GM12892 (cell line): ENCODE measurements at regions not wholly inside any gene's neighbourhood (a gene's known extent, or its start where the extent isn't known, plus 50 kb on each side); places are given as distances from the start of the nearest gene placed in this dataset.

Source experiments
- POLR2A ChIP-seq: IDR thresholded peaks from 2 replicates; pipeline ENCODE4 v1.6.1; 2011; ENCODE audit warnings: low read depth, low read length, control low read depth
- POLR2AphosphoS5 ChIP-seq: IDR thresholded peaks from 2 replicates; pipeline ENCODE4 v1.6.1; 2011; ENCODE audit warnings: low read depth, low read length, control low read depth

DNA sequence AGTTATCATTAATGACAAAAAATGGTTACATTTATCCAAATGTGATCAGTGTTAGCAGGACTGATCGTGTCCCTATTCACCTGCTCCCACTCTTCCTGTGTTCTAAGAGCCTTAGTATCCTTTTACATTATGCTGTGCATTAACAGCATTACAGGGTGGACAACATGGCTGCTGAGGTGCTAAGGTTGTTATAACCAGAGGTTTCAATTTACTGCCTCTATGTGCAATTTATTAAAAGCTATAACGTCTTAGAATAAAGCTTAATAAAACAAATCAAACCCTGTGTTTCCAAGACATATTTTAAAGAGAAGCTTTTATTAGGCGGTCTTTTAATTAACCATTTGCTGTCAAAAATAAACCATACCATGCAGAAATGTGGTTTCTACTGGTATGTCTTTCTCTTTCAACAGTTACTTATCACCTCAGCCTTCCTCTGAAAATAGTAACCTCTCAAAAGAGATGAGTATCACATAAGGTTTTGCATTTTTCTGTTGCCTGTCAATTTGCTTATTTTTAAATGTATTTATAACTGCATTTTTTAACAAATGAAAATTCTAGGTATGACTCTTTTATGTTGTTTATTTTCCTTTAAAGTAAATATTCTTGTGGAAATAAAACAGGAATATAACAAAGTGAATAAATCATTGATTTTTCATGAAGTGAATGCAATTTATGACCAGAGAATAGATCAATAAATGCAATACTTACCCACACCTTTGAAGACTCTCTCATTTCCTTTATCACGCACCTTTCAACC, 849.8 kb upstream of the SORCS1 start:
- TF ChIP-seq POLR2AphosphoS5 (no peak), POLR2A (no peak)
